Nephron progenitor cell (in vitro differentiated cells): ENCODE measurements at regions not wholly inside any gene's neighbourhood (a gene's known extent, or its start where the extent isn't known, plus 50 kb on each side); places are given as distances from the start of the nearest gene placed in this dataset.

Experiments
- DNase-seq: peaks from one replicate; pipeline ENCODE4 v3.0.0; 2021
- H3K27ac Mint-ChIP-seq: 2 replicates; pipeline ENCODE4 v1.8.0; 2021; ENCODE audit warnings: mild to moderate bottlenecking, moderate library complexity, mixed read lengths
- H3K27me3 Mint-ChIP-seq: 2 replicates; pipeline ENCODE4 v1.8.0; 2021; ENCODE audit warnings: mild to moderate bottlenecking, low read depth, mixed read lengths; ENCODE audit not compliant: poor library complexity
- H3K36me3 Mint-ChIP-seq: 2 replicates; pipeline ENCODE4 v1.8.0; 2021; ENCODE audit warnings: low read depth, mixed read lengths
- H3K4me1 Mint-ChIP-seq: 2 replicates; pipeline ENCODE4 v1.8.0; 2021; ENCODE audit warnings: mixed read lengths
- H3K4me3 Mint-ChIP-seq: 2 replicates; pipeline ENCODE4 v1.8.0; 2021; ENCODE audit warnings: mild to moderate bottlenecking, moderate library complexity, mixed read lengths
- H3K9me3 Mint-ChIP-seq: 2 replicates; pipeline ENCODE4 v1.8.0; 2021; ENCODE audit warnings: mild to moderate bottlenecking, moderate library complexity, mixed read lengths
- TF ChIP-seq, protein P1 (sequence below): fragments of 200-600 bp; sonication (generic); IDR thresholded peaks from 2 replicates; pipeline ENCODE4 v1.5.0; 2021; ENCODE audit warnings: antibody characterized with exemption

DNA sequence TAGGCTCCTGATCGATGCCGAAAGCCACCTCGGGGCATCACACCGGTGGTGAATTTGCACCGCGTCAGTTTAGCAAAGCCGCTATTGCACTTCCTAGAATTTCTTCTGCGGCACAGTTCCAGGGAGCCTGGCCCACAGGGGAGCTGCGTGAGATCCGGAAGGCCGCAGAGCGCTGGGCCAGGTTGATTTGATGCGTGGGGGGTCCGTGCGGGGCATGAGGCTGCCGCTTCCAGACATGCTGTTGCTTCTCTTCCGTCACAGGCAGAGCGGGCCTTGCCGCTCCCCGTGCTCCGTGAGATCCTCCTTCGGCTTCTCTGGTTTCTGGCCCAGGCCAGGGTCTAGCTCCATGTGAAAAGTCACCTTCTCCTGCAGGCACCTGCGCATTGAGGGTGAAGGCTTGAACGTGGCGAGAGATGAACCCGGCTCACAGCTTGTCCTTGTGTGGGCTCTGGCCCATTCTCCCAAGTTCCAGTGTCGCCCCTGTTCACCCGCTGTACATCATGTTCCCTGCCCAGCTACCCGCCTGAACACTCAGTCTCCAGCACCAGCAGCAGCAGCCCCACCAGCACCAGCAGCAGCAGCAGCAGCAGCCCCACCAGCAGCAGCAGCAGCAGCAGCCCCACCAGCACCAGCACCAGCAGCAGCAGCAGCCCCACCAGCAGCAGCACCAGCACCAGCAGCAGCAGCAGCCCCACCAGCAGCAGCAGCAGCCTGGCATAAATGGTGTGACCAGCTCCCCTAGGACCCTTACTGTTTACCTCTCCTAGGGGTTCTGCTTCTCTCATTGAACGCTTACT is 131.2 kb downstream of the TRIML1 start:
- Mint-ChIP-seq H3K27ac (no peak overlapping the region), H3K4me3 (no peak overlapping the region), H3K27me3 (peaks cover 5% of the 10 kb centered on the region), H3K4me1 (no peaks in the 10 kb centered on the region), H3K36me3 (no peaks in the 10 kb centered on the region), H3K9me3 (no peaks in the 10 kb centered on the region)
- TF ChIP-seq, protein P1, sequence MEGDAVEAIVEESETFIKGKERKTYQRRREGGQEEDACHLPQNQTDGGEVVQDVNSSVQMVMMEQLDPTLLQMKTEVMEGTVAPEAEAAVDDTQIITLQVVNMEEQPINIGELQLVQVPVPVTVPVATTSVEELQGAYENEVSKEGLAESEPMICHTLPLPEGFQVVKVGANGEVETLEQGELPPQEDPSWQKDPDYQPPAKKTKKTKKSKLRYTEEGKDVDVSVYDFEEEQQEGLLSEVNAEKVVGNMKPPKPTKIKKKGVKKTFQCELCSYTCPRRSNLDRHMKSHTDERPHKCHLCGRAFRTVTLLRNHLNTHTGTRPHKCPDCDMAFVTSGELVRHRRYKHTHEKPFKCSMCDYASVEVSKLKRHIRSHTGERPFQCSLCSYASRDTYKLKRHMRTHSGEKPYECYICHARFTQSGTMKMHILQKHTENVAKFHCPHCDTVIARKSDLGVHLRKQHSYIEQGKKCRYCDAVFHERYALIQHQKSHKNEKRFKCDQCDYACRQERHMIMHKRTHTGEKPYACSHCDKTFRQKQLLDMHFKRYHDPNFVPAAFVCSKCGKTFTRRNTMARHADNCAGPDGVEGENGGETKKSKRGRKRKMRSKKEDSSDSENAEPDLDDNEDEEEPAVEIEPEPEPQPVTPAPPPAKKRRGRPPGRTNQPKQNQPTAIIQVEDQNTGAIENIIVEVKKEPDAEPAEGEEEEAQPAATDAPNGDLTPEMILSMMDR, result no peak
- peak; percentile 11 for DNase-seq

DNA sequence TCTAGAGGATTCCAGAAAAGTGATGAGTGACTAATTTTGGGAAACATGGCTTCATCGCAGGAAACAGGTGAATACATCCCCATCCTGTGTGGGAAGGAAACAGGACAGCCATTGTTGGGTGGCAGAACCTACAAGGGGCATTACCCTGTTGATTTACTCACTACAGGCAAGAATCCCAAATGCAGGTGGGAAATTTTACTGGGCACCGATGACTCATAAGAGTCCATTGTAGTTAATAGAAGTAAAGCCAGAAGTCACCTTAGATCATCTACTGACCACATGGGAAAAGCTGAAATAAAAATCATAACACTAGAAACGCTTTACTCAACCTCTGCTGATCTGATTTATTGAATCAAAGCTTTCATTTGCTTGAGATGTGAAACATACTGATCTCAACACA is 136.4 kb downstream of the TRIML1 start:
- DNase-seq, result no peak
- Mint-ChIP-seq H3K27me3 (peaks cover 14% of the 10 kb centered on the region), H3K27ac (no peak overlapping the region), H3K4me1 (no peaks in the 10 kb centered on the region), H3K9me3 (no peaks in the 10 kb centered on the region), H3K4me3 (no peak overlapping the region), H3K36me3 (no peaks in the 10 kb centered on the region)
- TF ChIP-seq, protein P1, result no peak

DNA sequence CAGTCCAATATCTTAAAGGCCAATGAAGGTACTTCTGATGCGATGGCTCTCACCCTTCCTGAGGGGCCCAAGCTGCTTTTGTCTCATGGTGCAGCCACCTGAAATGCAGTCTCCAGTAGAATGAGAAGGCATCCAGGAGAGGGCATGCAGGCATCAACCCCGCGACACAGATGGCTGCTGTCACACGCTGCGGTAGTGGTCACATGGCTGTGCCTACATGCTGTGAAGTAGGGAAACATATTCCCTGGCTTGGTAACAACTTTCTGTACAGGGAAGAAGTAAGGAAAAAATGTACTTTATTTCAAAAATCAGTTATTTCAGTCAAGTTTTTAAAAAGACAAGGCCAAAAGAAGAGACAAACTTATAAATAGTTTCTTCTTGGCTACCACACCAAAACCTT is 139.9 kb downstream of the TRIML1 start:
- Mint-ChIP-seq H3K9me3 (no peaks in the 10 kb centered on the region), H3K36me3 (no peaks in the 10 kb centered on the region), H3K4me1 (no peaks in the 10 kb centered on the region), H3K27ac (no peak overlapping the region), H3K27me3 (peaks cover 46% of the 10 kb centered on the region), H3K4me3 (no peak overlapping the region)
- no peak for DNase-seq
- TF ChIP-seq, protein P1, result no peak

DNA sequence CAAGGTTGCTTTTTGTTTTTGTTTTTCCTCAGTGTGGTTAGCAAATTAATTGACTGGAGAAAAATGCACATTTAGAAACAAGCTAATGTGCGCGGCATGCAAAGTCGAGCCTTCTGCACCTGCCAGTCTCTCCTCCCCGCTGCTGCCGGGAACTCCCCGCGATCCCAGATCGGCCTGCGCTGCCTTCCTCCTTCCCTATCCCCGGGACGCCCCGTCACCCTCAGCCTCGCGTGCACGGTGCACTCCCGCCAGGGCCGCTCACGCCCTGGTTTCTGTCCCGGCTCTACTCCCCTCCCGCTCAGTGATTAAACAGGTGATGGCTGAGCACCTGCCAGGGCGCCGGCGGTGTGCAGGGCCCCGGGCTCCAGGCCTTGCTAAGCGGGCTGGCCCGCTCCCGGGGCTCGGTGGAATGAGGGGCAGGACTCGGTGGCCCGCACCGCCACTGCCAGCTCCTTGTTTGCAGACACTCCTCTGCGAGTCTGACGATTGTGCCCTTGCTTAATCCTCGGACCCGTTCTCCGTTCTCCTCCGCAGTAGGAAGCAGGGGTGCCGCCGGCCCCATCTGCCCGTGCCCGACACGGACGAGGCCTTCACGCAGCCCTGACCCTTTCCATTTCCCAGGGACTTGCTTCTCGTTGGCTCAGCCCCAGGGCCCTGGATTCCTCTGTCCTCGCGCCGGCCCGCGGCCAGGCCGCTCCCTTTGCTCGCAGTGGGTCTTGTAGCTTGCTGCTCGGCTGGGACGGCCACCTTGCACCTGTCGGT is 143.4 kb downstream of the TRIML1 start:
- TF ChIP-seq, protein P1, result no peak
- no peaks in the 10 kb centered on the region for H3K9me3 Mint-ChIP-seq
- H3K27ac Mint-ChIP-seq, result no peak overlapping the region
- no peaks in the 10 kb centered on the region for H3K36me3 Mint-ChIP-seq
- H3K27me3 Mint-ChIP-seq, result peaks cover 66% of the 10 kb centered on the region
- peak overlapping the region; percentile 79 for H3K4me3 Mint-ChIP-seq
- peak; percentile 43 for DNase-seq
- no peaks in the 10 kb centered on the region for H3K4me1 Mint-ChIP-seq

DNA sequence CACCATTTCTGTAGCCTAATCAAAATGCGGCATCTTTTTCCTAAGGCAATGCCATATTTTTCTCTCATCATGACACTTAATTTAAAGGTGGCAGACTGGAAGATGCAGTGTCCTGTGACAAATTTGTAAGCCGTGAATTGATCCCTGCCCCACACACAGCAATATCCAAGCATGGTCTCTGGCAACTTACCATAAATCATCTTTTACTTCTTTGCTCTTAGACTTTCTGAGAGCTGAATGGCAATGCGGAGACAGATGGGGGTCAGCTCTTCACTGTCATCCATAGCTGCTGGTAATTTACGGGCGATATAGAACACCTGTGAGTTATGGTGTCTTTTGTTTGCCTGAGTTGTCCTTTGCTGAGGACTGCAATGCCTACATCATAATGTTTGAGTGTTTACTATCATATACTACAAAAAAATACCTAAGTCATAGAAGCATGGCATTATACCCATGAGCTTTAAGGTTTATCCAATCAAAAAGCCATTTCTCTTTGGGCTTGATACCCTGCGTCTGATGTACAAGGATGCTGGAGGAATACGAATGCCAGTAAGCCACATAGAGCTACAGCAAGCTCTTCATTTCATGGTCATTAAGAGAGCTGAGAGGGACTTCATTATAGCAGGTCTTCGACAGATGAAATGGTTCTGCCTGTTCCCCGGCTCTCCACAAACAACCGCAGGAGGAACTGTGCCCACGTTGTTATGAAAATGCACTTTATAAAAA is 148.1 kb downstream of the TRIML1 start:
- Mint-ChIP-seq H3K27ac (no peak overlapping the region), H3K36me3 (no peaks in the 10 kb centered on the region), H3K4me3 (no peak overlapping the region), H3K9me3 (no peaks in the 10 kb centered on the region), H3K4me1 (no peaks in the 10 kb centered on the region), H3K27me3 (peaks cover 38% of the 10 kb centered on the region)
- no peak for DNase-seq
- TF ChIP-seq, protein P1, result no peak
